GM18520 (cell line): ENCODE measurements at regions not wholly inside any gene's neighbourhood (a gene's known extent, or its start where the extent isn't known, plus 50 kb on each side); places are given as distances from the start of the nearest gene placed in this dataset.
A peak's percentile ranks its signal among the peaks of the same experiment; 100 is the strongest.
"Not testable (repeated sequence)": the region's sequence is repeated elsewhere in the genome, so short reads cannot be mapped to it uniquely, and the experiment has no call there.

Experiments used
- ATAC-seq: cut with Tn5 transposase; IDR thresholded peaks from one replicate; pipeline ENCODE4 v1.9.1; 2021; ENCODE audit not compliant: unreplicated experiment

- no peak for ATAC-seq
Measured at GRCh38 chr1:119251751-119252150, 111.3 kb upstream of the WARS2 start.

GRCh38 chr1:119253366-119253765 lies 112.9 kb upstream of the WARS2 start:
- ATAC-seq, result no peak

DNA sequence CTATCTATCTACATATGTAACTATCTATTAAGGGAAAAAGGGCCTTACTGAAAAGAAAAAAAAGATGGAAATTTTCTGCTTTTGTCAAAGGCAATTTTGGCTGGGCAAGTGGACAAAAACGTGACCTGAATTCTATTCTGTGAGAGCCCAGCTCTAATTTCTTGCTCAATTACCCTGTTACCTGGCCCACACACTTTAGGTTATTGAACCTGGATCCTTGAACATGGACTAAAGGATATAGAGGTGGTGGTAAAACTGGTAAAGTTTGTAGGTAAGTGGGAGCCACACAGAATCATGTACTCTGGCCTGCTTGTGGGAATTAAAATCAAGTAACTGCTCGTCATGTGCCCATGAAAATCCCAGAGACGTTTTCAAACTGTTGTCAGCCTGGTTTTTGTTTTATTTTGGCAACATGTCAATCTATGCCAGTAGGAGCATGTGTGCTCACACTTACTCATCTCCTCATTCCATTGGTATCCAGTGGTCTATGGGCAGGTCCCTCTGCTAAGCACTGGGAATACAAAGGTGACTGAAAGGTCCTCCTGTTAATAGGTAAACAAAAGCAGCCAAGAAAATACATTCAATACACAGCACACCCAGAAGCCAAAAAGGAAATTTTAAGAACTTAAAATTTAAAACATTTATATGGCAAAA lies 113.7 kb upstream of the WARS2 start:
- ATAC-seq, result no peak

DNA sequence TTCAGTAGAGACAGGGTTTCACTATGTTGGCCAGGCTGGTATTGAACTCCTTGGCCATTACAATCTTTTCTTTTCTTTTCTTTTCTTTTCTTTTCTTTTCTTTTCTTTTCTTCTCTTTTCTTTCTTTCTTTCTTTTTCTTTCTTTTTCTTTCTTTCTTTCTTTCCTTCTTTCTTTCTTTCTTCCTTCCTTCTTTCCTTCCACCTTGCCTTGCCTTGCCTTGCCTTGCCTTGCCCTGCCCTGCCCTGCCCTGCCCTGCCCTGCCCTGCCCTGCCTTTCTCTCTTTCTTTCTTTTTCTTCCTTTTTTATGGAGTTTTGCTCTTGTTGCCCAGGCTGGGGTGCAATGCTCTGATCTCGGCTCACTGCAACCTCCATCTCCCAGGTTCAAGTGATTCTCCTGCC lies 112.5 kb upstream of the HAO2 start:
- not testable (repeated sequence) for ATAC-seq

GRCh38 chr1:119260506-119260905 lies 108.1 kb upstream of the HAO2 start:
- no peak for ATAC-seq

GRCh38 chr1:119266386-119266785 lies 102.2 kb upstream of the HAO2 start:
- ATAC-seq, result peak; percentile 96

DNA sequence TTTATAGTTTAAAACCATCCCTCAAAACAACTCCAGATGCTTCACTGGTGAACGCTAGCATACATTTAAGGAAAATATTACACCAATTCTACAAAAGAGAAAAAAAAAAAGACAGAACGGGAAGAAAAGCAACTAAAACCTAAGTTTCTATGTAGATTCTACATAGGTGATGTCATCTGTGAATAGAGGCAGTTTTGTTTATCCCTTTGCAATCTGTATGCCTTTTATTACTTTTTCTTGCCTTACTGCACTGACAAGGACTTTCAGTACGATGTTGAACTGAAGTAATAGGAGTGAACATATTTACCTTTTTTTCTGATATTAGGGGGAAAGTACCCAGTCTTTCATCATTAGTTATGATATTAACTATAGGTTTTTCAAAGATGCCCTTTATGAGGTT lies 101.7 kb upstream of the HAO2 start:
- ATAC-seq, result peak; percentile 15

DNA sequence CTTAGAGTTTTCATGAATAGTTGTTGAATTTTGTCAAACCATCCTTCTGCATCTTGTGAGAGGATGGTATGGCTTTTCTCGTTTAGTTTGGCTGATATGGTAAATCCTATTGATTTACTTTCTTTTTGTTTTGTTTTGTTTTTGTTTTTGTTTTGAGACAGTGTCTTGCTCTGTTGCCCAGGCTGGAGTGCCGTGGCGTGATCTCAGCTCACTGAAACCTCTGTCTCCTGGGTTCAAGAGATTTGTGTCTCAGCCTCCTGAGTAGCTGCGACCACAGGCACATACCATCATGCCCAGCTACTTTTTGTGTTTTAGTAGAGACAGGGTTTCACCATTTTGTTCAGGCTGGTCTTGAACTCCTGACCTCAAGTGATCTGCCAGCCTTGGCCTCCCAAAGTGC lies 101.3 kb upstream of the HAO2 start:
- peak; percentile 8 for ATAC-seq

DNA sequence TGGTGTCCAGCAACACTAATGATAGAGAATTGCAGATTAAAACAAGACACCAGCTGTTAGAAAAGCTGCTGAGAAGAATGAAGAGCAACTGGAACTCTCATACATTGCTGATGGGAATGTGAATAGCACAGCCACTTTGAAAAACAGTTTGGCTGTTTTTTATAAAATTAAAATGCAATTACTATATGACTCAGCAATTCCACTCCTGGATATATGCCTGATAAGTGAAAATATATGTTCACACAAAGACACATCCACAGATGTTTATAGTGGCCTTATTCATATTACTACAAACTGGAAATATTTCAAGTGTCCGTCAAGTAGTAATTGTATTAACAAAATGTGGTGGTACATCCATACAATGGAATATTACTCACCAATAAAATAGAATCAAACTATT lies 99.7 kb upstream of the HAO2 start:
- no peak for ATAC-seq

DNA sequence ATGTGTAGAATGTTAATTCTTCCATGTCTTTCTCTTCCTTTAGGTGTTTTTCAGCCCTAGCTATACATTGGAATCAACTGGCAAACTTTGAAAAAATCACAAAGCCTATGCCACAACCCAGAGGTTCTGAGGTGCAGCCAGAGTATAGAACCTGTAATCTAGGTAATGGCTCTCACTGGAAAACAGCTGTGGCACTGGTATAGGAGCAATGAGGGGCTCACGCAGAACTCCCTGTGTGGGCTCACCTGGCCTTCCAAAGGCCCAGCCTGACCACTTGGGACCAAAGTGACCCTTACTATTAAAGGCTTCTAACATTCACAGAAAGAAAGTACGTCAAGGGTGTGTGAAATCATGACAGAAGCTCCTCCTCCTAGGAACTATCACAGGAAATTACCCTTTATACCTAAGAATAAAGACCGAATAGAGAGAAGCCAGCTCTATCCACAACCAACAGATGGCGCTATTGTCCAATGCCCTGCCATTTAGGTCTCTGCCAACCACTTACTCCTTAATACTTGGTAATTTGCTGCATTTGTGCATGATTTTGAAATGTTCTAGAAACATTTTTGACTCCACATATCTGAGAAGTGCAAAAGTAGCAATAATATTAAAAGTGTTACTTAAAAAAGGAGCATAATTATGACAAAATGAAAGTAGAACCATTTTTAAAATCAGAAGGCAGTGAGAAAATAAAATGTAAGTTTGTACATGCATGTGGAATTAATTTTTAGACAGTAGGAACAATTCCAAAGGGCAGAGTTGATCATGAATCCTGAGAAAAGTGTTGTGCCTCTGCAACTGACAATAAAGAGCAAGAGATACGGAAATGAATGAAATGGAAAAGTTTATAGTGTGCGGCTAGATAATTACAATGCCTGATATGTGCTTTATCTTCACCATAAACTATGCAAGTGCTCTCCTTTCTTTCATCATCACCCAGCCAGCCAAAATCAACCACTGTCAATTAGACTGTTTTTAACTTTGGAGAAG lies 93.1 kb upstream of the HAO2 start:
- ATAC-seq, result no peak

GRCh38 chr1:119276558-119276957 lies 92.0 kb upstream of the HAO2 start:
- ATAC-seq, result no peak

DNA sequence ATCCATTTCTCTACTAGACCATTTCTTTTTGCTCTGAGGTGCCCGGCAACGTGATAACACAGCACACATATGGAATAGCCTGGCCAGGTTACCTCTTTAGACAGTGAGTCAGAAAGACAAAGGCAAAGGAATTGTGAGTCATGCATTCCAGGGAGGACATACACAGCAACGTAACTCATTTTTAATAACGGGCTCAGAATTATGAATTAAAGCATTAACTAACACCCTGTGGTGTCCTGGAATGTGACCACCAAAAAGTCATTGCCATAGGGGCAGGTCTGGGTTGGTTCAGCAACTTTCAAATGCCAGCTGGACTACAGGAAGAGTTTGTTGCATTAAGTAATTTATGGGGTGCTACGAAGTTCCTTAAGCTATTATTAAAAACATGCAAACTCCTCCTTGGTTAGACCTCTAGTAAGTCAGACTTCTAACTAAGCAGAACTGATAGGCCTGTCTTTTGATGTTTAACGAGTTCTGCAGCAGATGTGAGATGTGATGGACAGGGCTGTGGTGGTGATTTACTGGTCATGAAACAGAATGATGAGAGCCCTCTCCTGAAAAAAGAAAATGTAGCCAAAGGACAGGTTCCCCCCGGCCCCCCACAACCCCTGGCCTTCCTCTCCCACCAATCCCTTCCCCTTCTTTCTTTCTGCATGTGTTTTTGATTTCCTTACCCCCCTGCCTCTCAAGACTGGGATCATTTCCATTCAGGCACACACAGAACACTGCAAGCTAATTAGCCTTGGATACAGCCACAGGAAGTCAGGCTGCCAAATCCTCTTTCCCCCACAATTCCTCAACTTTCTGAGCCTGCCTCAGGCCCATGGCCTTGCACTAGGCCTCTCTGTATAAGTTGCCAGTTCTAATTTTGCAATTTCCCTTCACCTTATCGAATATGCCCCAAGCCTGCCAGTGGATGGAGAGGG lies 88.9 kb upstream of the HAO2 start:
- ATAC-seq, result no peak

GRCh38 chr1:119285482-119285881 lies 83.1 kb upstream of the HAO2 start:
- ATAC-seq, result no peak

- no peak for ATAC-seq
Measured at GRCh38 chr1:119286587-119287181, 81.9 kb upstream of the HAO2 start.

DNA sequence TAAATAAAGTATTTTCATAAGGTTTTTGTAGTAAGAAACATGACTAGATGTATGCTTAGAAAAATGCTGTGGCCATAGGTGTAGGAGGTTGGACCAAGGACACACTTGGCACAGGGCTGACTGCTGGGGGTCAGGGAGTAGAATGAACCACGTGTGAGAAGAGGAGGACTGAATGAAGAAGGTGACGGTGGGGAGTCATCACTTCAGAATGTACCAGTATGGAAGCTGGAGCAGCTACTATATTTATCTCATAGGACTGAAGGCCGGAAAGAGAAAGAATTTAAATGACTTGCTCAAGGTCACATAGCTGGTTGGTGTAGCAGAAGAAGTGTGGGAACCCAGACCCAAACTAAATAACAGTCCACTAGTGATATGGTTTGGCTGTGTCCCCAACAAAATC lies 79.8 kb upstream of the HAO2 start:
- ATAC-seq, result no peak

DNA sequence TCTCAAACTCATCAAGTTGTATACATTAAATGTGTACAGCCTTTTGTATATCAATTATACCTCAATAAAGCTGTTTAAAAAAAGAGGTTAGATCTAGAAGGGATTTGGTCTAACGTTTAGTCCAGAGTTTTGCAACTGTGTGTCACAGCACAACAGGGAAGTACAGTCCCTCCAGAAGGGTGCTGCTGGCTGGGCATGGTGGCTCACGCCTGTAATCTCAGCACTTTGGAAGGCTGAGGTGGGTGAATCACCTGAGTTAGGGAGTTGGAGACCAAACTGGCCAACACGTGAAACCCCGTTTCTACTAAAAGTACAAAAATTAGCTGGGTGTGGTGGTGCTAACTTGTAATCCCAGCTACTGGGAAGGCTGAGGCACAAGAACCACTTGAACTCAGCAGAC lies 78.3 kb upstream of the HAO2 start:
- no peak for ATAC-seq

DNA sequence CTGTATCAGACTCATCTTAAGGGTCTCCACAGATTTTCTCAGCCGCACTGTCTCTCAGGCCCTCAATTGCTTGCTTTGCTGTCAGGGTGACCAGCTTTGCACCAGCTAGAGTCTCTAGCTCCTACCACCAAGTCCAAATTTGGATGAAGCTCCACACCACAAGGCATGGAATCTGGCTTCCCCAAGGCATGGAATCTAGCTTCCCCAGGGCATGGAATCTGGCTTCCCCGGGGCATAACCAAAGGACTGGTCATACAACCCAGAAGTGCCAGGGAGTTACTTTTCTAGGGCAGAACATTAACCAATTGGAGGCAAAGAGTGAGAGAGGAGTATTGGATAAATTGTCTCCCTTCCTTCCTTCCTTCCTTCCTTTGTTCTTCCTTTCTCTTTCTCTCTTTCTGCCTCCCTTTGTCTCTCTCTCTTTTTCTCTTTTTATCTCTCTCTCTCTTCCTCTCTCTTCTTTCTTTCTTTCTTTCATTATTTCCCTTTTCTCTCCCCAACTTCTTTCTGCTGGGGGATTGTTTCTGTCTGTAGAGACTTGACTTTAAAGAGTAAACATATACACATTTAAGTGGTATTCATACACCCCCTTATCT lies 76.9 kb upstream of the HAO2 start:
- no peak for ATAC-seq

GRCh38 chr1:119293797-119294196 lies 74.8 kb upstream of the HAO2 start:
- no peak for ATAC-seq

- ATAC-seq, result no peak
Measured at GRCh38 chr1:119294199-119294598, 74.4 kb upstream of the HAO2 start.

DNA sequence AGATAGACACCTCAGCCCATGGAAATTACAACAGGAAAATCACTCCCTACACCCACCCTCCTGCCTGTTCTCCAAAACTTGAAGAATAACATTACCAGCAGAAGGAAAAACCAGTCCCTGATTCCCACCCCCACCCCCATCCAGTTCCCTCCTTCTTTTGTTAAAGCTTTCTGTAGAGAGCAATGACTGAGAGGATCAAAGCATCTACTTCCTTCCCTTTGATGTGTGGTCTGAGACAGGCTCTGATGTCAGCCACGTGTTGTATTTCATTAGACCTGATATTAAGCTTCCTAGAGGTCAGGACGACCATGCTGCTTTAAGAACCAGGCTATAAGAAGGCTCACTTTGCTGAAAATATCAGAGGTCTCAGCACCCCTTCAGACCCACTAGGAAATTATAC lies 73.9 kb upstream of the HAO2 start:
- no peak for ATAC-seq
